K562 (cell line): ENCODE measurements at regions not wholly inside any gene's neighbourhood (a gene's known extent, or its start where the extent isn't known, plus 50 kb on each side); places are given as distances from the start of the nearest gene placed in this dataset.

ENCODE experiments used
- ATAC-seq: fragments of 200-7000 bp; cut with Tn5 transposase; 3 replicates; pipeline ENCODE4 v1.9.1; 2020; ENCODE audit warnings: moderate library complexity
- BruUV-seq: library from RNA; stranded (reverse); fragments of 400-500 nt; replicated peaks from 2 replicates; lab custom pipeline; 2021; lab: Mats Ljungman, UMichigan
- CTCF ChIA-PET: fragments of 300-600 bp; formaldehyde crosslinking; extraction: SDS; loops from one replicate; lab custom pipeline; 2021; ENCODE audit warnings: low intra/inter-chr PET ratio; lab: Yijun Ruan, JAX
- POLR2A ChIA-PET: fragments of 300-600, 350-650 bp; sonication (Branson Sonifier 250); formaldehyde crosslinking; extraction: SDS; loops from one replicate; lab custom pipeline; 2021; ENCODE audit warnings: antibody characterized with exemption, inconsistent platforms; lab: Yijun Ruan, JAX
- DNase-seq, 4 experiments: peaks; one replicate each; pipeline versions ENCODE4 v3.0.0 to v3.0.0-alpha.2; 2011 to 2018; ENCODE audit warnings: low spot score in 3 of 4, mixed read lengths in 3 of 4; ENCODE audit errors: extremely low read depth in 1 of 4
- FAIRE-seq: peaks from 2 replicates; lab custom pipeline; 2011; peaks lifted over from hg19 to GRCh38; lab: Jason Lieb, UNC
- H2AFZ ChIP-seq: 2 replicates; pipeline ENCODE4 v1.6.0; 2011; ENCODE audit warnings: low read depth, low read length, control low read depth, inconsistent platforms
- H3K27ac ChIP-seq: fragments of 200-600 bp; 3 replicates; pipeline ENCODE4 v1.8.0; 2011; ENCODE audit warnings: low read depth, mild to moderate bottlenecking, control low read depth, inconsistent platforms, low read length, moderate library complexity, mixed read lengths; ENCODE audit errors: extremely low read depth
- H3K27me3 ChIP-seq, 2 experiments: fragments of 300-600 bp in 1 of 2; 2 replicates in 1 of 2; 3 replicates in 1 of 2; pipeline versions ENCODE4 v1.6.0 to v1.8.0; 2011; ENCODE audit warnings: inconsistent platforms in 2 of 2, low read length in 2 of 2, mild to moderate bottlenecking in 1 of 2, mixed read lengths in 1 of 2, moderate library complexity in 1 of 2; ENCODE audit not compliant: control insufficient read depth in 2 of 2, insufficient read depth in 2 of 2
- H3K36me3 ChIP-seq: fragments of 300-600 bp; 3 replicates; pipeline ENCODE4 v1.8.0; 2011; ENCODE audit warnings: mild to moderate bottlenecking, low read length, inconsistent platforms; ENCODE audit not compliant: control insufficient read depth, insufficient read depth
- H3K4me1 ChIP-seq, 2 experiments: fragments of 200-600 bp in 1 of 2; replicated peaks in 1 of 2; 2 replicates in 1 of 2; 3 replicates in 1 of 2; pipeline versions ENCODE4 v1.5.1 to v1.8.0; 2011; ENCODE audit warnings: inconsistent platforms in 2 of 2, low read length in 2 of 2, mild to moderate bottlenecking in 1 of 2, mixed read lengths in 1 of 2, moderate library complexity in 1 of 2; ENCODE audit not compliant: control insufficient read depth in 2 of 2, insufficient read depth in 2 of 2
- H3K4me2 ChIP-seq: 2 replicates; pipeline ENCODE4 v1.6.1; 2011; ENCODE audit warnings: low read length, control low read depth, inconsistent platforms, mixed read lengths; ENCODE audit not compliant: insufficient read depth
- H3K4me3 ChIP-seq: fragments of 200-600 bp; sonication (generic), shearing (Covaris generic); 2 replicates; pipeline ENCODE4 v1.5.1; 2016; ENCODE audit warnings: control low read depth, inconsistent platforms
- H3K79me2 ChIP-seq: fragments of 200-600 bp; 3 replicates; pipeline ENCODE4 v1.8.0; 2011; ENCODE audit warnings: low read length, inconsistent platforms; ENCODE audit not compliant: control insufficient read depth, insufficient read depth
- H3K9ac ChIP-seq, 2 experiments: 2 replicates each; pipeline versions ENCODE4 v1.6.0 to v1.6.1; 2011; ENCODE audit warnings: low read depth in 2 of 2, low read length in 2 of 2, control low read depth in 1 of 2, inconsistent platforms in 1 of 2, mild to moderate bottlenecking in 1 of 2, mixed read lengths in 1 of 2; ENCODE audit not compliant: insufficient read depth in 1 of 2
- H3K9me1 ChIP-seq: one replicate; pipeline ENCODE4 v1.6.0; 2011; ENCODE audit warnings: inconsistent platforms, mild to moderate bottlenecking, low read length, moderate library complexity; ENCODE audit not compliant: control insufficient read depth, insufficient read depth
- H3K9me3 ChIP-seq: replicated peaks from 2 replicates; pipeline ENCODE4 v1.5.1; 2011; ENCODE audit warnings: low read depth, low read length, inconsistent platforms; ENCODE audit not compliant: control insufficient read depth, insufficient read depth
- H4K20me1 ChIP-seq: replicated peaks from 2 replicates; pipeline ENCODE4 v1.6.1; 2011; ENCODE audit warnings: low read length, inconsistent platforms, mixed read lengths; ENCODE audit not compliant: control insufficient read depth, insufficient read depth
- NBN ChIP-seq: fragments of 450-650 bp; IDR thresholded peaks from 2 replicates; pipeline ENCODE4 v1.6.1; 2016; ENCODE audit warnings: low read depth, mild to moderate bottlenecking
- STAG1 ChIP-seq: sonication (generic); formaldehyde crosslinking; IDR thresholded peaks from 2 replicates; pipeline ENCODE4 v1.5.0; 2020; ENCODE audit warnings: missing genetic modification reagents, borderline replicate concordance
- ZNF398 ChIP-seq: fragments of 250-450 bp; sonication (Bioruptor Pico); IDR thresholded peaks from 2 replicates; pipeline ENCODE4 v1.8.0; 2021; ENCODE audit warnings: moderate library complexity, mild to moderate bottlenecking, inconsistent platforms
- WGBS: fragments of 100-300 bp; shearing (Covaris generic); methylation state at CpG from one replicate; pipeline ENCODE4 v1.1.6; 2016; ENCODE audit warnings: low coverage, mixed read lengths; ENCODE audit not compliant: insufficient coverage; ENCODE audit errors: missing lambda C conversion rate; 5-methylcytosine and 5-hydroxymethylcytosine counted together
- in situ Hi-C: fragments of 300-500 bp; cut with MboI; formaldehyde crosslinking; loops from 4 replicates; pipeline ENCODE4 v1.15.0; 2018; ENCODE audit warnings: inconsistent platforms, mixed read lengths
- intact Hi-C: fragments of 100-400 bp; cut with micrococcal nuclease; formaldehyde crosslinking; loops from 2 replicates; pipeline ENCODE4 v1.14.2; 2022

GRCh38 chr5:161233553-161233952 lies 313.0 kb downstream of the GABRB2 start (continued):
- no peak for TF ChIP-seq ZNF398

GRCh38 chr5:161230221-161230620 lies 316.3 kb downstream of the GABRB2 start:
- no peak for FAIRE-seq
- Histone ChIP-seq H3K27ac (no peak overlapping the region), H3K4me3 (no peak overlapping the region), H3K79me2 (no peaks in the 10 kb centered on the region), H3K4me2 (no peak overlapping the region), H4K20me1 (no peaks in the 10 kb centered on the region)
- DNase-seq: no peak
- intact Hi-C loops: no loop called here
- TF ChIP-seq NBN (no peak), STAG1 (no peak)
- TF ChIP-seq, all 486 proteins: peak for 0
- Histone ChIP-seq H3K9ac (no peak overlapping the region), H3K27me3 (no peaks in the 10 kb centered on the region), H3K9me1 (no peaks in the 10 kb centered on the region), H2AFZ (no peak overlapping the region), H3K4me1 (no peaks in the 10 kb centered on the region), H3K9me3 (no peaks in the 10 kb centered on the region), H3K36me3 (no peaks in the 10 kb centered on the region)
- ChIA-PET CTCF (no interaction called here), POLR2A (no interaction called here)
- no peak for ATAC-seq
- in situ Hi-C loops: no loop called here
- BruUV-seq: no TSS peak
- 0% methylated on average over 2 of the region's 3 CpGs for WGBS
